ENCODE measurements at regions not wholly inside any gene's neighbourhood (a gene's known extent, or its start where the extent isn't known, plus 50 kb on each side); places are given as distances from the start of the nearest gene placed in this dataset.

DNA sequence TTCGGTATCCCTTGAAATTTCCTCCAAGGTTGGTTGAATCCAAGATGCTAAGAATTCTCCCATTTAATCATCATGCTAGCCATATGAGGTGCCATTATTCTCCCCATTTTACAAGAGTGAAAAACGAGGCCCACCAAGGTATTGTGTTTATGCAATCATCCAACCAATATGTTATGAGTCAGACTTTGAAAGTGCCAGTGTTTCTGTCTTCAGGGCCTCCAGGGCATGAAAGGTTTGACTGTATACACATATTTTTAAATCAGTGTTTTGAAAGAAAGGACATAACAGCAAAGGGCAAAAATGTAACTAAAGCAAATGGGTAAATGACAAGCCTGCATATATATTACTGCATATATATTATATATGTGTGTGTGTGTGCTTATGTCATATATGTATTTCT, 541.2 kb upstream of the SMIM31 start:
- Histone ChIP-seq H3K27me3 (no peaks in the 10 kb centered on the region), H3K36me3 (no peaks in the 10 kb centered on the region), H3K9me3 (no peaks in the 10 kb centered on the region), H3K4me3 (no peak overlapping the region), H3K4me1 (no peaks in the 10 kb centered on the region), H3K27ac (no peak overlapping the region)
- DNase-seq: no peak
- intact Hi-C loops (cut with DNase I): no loop called here
- TF ChIP-seq POLR2A (IDR thresholded peaks at IDR 0.05): no peak
- no peak for ATAC-seq
- 54 to 60% (median 59%) methylated on average over 2 of the region's 2 CpGs for WGBS, 4 donors

DNA sequence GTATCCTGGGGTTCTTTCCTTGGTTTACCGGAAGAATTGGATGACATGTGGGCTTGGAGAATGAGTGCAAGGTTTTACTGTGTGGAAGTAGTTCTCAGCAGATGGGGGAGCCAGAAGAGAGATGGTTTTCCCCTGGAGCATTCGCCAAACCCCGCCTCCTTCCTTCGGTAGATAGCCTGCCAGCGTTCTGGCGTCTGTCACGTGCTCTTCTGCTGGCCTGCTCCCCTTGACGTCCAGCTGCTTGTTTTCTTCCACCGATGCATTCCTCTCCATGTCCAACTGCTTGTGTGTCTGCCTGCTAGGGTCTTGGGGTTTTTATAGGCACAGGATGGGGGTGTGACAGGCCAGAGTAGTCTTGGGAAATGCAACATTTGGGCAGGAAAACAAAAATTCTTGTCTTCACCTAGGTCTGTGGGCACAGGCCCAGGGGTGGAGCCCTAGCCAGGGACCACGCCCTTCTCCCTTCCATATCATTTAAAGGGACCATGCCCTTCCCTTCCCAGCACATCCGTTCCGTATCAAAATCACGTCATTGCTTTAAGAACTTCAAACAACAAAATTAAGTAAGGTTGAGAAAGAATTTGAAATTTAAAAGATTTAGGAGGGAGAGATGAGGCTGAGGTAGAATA, 538.7 kb upstream of the SMIM31 start:
- no peak overlapping the region for H3K27ac ChIP-seq
- 68 to 70% (median 69%) methylated on average over 13 of the region's 13 CpGs for WGBS, 4 donors
- ATAC-seq: no peak
- no peak for DNase-seq
- no peaks in the 10 kb centered on the region for H3K9me3 ChIP-seq
- H3K4me3 ChIP-seq: no peak overlapping the region
- H3K36me3 ChIP-seq: no peaks in the 10 kb centered on the region
- no peaks in the 10 kb centered on the region for H3K27me3 ChIP-seq
- H3K4me1 ChIP-seq: no peaks in the 10 kb centered on the region
- TF ChIP-seq, protein P1, sequence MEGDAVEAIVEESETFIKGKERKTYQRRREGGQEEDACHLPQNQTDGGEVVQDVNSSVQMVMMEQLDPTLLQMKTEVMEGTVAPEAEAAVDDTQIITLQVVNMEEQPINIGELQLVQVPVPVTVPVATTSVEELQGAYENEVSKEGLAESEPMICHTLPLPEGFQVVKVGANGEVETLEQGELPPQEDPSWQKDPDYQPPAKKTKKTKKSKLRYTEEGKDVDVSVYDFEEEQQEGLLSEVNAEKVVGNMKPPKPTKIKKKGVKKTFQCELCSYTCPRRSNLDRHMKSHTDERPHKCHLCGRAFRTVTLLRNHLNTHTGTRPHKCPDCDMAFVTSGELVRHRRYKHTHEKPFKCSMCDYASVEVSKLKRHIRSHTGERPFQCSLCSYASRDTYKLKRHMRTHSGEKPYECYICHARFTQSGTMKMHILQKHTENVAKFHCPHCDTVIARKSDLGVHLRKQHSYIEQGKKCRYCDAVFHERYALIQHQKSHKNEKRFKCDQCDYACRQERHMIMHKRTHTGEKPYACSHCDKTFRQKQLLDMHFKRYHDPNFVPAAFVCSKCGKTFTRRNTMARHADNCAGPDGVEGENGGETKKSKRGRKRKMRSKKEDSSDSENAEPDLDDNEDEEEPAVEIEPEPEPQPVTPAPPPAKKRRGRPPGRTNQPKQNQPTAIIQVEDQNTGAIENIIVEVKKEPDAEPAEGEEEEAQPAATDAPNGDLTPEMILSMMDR (IDR thresholded peaks at IDR 0.05): no peak
- TF ChIP-seq POLR2A (IDR thresholded peaks at IDR 0.05): no peak
- intact Hi-C loops (cut with DNase I): no loop called here

- H3K27ac ChIP-seq: no peak overlapping the region
- H3K9me3 ChIP-seq: peaks cover 0 to 10% (median 0%) of the 10 kb centered on the region in 12 donors
- DNase-seq (no peak), ATAC-seq (no peak)
- intact Hi-C loops (cut with DNase I): no loop called here
- H3K27me3 ChIP-seq: no peaks in the 10 kb centered on the region
- TF ChIP-seq, protein P1 (IDR thresholded peaks at IDR 0.05): no peak
- TF ChIP-seq POLR2A (IDR thresholded peaks at IDR 0.05): no peak
- WGBS, 4 donors: 72 to 76% (median 76%) methylated on average over 1 of the region's 1 CpG
- no peak overlapping the region for H3K4me3 ChIP-seq
- no peaks in the 10 kb centered on the region for H3K4me1 ChIP-seq
- no peaks in the 10 kb centered on the region for H3K36me3 ChIP-seq
Measured at GRCh38 chr4:164221631-164222030, 532.3 kb upstream of the SMIM31 start.

- Histone ChIP-seq H3K27ac (no peak overlapping the region), H3K9me3 (peaks cover 0 to 10% (median 0%) of the 10 kb centered on the region in 12 donors), H3K4me3 (no peak overlapping the region), H3K4me1 (no peaks in the 10 kb centered on the region), H3K36me3 (no peaks in the 10 kb centered on the region), H3K27me3 (no peaks in the 10 kb centered on the region)
- no peak for DNase-seq
- intact Hi-C loops (cut with DNase I): no loop called here
- no peak for ATAC-seq
- TF ChIP-seq, protein P1 (IDR thresholded peaks at IDR 0.05): no peak
- TF ChIP-seq POLR2A (IDR thresholded peaks at IDR 0.05): no peak
Measured at GRCh38 chr4:164224871-164225270, 529.1 kb upstream of the SMIM31 start.

- no peak overlapping the region for H3K27ac ChIP-seq
- H3K4me3 ChIP-seq: no peak overlapping the region
- intact Hi-C loops (cut with DNase I): no loop called here
- 87 to 96% (median 96%) methylated on average over 2 of the region's 2 CpGs for WGBS, 4 donors
- ATAC-seq: no peak
- no peak for TF ChIP-seq POLR2A (IDR thresholded peaks at IDR 0.05)
- TF ChIP-seq, protein P1 (IDR thresholded peaks at IDR 0.05): no peak
- H3K27me3 ChIP-seq: no peaks in the 10 kb centered on the region
- no peaks in the 10 kb centered on the region for H3K36me3 ChIP-seq
- H3K4me1 ChIP-seq: no peaks in the 10 kb centered on the region
- no peak for DNase-seq
- H3K9me3 ChIP-seq: peaks cover 0 to 4% (median 0%) of the 10 kb centered on the region in 12 donors
Measured at GRCh38 chr4:164229255-164229654, 524.7 kb upstream of the SMIM31 start.

Measured in heart left ventricle (tissue), 16 donors.